GM12872 (cell line): ENCODE measurements at regions not wholly inside any gene's neighbourhood (a gene's known extent, or its start where the extent isn't known, plus 50 kb on each side); places are given as distances from the start of the nearest gene placed in this dataset.

ENCODE experiments used
- TF ChIP-seq, protein P1 (sequence below): IDR thresholded peaks from 3 replicates; pipeline ENCODE4 v1.5.1; 2011; ENCODE audit warnings: low read depth, mild to moderate bottlenecking, low read length, moderate library complexity; ENCODE audit not compliant: insufficient read depth

DNA sequence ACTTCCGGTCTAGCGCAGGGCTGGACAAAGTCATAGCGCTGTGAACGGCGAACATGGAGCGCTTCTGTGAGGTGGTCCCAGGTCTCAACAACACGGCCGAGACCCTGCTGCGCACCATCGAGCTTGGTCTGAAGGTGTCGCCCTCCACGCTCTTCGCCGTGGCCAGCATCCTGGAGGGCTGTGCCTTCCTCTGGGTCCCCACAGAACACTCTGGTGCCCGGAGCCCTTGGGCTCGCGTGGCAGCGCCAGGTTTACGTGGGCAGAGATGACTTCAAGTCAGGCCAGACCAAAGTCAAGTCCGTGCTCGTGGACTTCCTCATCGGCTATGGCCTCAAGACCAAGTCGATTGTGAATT lies 128.6 kb downstream of the ANAPC4 start:
- TF ChIP-seq, protein P1, sequence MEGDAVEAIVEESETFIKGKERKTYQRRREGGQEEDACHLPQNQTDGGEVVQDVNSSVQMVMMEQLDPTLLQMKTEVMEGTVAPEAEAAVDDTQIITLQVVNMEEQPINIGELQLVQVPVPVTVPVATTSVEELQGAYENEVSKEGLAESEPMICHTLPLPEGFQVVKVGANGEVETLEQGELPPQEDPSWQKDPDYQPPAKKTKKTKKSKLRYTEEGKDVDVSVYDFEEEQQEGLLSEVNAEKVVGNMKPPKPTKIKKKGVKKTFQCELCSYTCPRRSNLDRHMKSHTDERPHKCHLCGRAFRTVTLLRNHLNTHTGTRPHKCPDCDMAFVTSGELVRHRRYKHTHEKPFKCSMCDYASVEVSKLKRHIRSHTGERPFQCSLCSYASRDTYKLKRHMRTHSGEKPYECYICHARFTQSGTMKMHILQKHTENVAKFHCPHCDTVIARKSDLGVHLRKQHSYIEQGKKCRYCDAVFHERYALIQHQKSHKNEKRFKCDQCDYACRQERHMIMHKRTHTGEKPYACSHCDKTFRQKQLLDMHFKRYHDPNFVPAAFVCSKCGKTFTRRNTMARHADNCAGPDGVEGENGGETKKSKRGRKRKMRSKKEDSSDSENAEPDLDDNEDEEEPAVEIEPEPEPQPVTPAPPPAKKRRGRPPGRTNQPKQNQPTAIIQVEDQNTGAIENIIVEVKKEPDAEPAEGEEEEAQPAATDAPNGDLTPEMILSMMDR = no peak

DNA sequence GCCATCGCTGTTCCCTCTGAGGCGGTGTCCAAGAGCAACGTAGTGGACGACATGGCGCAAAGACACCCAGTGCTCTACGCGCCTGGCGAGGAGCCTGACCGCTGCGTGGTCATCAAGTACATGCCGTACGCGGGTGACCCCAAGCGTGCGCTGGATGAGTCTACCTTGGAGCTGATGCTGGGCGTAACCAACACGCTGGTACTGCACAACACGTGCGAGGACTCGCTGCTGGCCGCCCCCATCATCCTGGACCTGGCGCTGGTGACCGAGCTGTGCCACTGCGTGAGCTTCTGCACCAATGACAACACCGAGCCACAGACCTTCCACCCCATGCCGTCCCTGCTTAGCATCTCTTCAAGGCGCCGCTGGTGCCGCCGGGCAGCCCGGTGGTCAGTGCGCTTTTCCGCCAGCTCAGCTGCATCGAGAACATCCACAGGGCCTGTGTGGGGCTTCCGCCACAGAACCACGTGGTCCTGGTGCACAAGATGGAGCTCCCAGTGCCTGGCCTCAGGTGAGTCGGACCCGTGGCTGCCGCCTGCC lies 129.0 kb downstream of the ANAPC4 start:
- TF ChIP-seq, protein P1 = no peak

DNA sequence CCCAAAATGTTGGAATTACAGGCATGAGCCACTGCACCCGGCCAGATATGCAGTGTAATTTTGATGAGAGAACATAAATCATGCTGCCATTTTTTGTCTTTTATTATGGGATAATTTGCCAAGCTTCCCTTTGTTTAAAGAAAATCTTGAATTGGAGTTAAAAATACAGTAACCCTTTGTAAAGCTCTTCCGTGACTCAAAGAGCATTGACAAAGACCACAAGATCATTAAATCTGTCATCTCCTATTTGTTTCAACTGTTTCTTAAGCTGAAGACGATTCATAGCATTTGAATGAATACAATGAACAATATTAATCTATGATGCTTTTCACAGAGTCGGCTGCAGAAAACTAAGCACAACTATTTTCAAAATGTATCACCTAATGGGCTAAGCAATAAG lies 132.6 kb downstream of the ANAPC4 start:
- TF ChIP-seq, protein P1 = no peak

DNA sequence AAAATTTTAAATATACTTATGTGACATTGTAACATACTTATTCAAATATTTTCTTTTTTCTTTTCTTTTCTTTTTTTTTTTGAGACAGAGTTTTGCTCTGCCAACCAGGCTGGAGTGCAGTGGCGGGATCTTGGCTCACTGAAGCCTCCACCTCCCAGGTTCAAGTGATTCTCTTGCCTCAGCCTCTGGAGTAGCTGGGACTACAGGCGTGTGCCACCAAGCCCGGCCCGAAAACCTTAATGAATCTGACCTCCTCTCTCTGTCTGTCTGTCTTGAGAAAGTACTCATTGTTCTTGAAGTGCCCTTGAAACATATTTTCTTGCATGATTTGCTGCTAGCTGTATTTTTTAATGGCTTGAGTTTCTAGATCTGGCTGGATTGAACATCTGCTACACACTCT lies 136.8 kb downstream of the ANAPC4 start:
- TF ChIP-seq, protein P1 = no peak

DNA sequence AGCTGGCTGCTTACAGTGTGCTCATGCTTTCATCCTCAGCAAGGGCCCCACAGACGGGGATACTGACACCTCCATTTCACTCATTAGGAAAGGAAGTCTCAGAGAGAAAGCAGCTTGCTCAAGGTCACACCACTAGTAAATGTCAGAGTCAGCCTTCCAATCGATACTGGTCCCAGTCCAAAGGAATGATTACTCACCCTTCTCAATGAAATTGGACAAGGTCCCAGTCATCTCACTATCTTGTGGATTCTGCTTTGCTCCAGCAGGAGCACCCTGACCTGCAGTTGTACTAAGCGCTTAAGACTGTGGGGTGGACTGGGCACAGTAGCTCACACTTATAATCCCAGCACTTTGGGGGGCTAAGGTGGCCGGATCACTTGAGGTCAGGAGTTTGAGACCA lies 132.2 kb upstream of the SLC34A2 start:
- TF ChIP-seq, protein P1 = no peak

DNA sequence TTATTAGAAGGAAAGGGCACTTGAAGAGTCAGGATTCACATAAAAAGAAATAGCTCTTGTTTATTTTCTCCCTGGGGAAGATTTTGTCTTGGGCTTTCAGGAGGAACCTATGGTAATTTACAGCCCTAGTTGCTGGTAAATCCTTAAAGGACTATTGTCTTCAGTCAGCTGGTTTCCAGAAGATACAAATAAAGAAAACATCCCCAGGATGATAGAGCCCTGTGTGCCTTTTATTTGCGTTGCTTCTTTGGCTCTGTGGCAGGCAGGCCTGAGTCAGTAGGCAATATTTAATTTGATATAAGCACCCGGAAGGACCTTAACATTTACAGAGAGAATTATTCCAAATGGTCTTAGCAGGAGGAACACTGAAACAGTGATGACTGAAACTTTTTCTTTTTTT lies 131.0 kb upstream of the SLC34A2 start:
- TF ChIP-seq, protein P1 = no peak

DNA sequence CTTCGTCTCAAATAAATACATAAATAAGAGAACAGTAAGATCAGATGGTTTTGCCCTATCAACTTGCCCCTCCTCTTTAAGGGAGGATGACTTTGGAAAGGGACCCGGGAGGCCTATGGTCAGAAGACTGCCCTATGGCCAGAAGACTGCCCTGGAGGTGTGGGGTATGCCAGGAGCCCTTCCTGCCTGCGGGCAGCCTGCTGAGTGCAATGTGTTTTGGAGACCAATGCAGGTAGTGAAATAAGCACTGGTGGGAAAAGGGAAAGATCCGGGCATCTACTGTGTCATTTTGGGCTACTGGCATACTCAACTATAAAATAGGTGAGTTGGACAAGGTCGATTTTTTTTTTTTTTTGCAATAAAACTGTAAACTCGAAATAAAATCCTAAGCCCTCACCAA lies 129.8 kb upstream of the SLC34A2 start:
- TF ChIP-seq, protein P1 = no peak

DNA sequence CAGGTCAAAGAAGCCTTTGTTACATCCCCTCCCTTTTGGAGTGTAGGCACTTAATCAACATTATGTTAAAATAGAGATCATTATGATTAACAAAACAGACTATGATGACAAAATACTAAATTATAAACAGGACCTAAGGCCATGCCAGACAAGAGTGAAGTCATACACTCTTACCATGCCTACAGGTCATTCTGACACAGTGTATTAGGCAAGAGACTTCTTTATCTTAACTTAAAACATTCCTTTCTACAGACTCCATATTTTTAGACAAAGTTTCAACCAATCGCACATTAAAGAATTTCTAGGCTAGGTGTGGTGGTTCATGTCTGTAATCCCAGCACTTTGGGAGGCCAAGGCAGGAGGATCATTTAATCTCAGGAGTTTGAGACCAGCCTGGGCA lies 128.6 kb upstream of the SLC34A2 start:
- TF ChIP-seq, protein P1 = no peak
